ENCODE measurements at regions not wholly inside any gene's neighbourhood (a gene's known extent, or its start where the extent isn't known, plus 50 kb on each side); places are given as distances from the start of the nearest gene placed in this dataset.

DNA sequence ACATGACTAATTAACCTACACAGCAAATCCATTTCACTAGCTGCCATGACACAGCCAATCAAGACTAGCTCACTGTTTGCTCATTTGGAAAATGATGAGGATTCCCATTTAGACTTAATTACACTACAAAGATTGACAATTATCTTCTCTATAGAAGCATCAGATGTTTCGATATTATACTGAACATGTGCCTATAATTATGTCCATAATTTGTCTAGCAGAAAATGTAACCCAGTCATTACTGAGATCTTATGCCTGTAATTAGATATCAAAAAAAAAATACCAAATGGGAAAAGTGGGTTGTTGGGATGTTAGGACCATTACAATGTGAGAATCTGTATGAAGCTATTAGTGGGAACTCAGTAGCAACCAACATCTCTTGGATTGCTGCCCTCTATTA, 344.2 kb upstream of the MCTP2 start:
- no peak for DNase-seq (ENCODE audit: low read depth in 1 of 2, low spot score in 2 of 2)
- Histone ChIP-seq H3K4me1 (replicated peaks in 1 of 4; ENCODE audit: control insufficient read depth in 3 of 4, insufficient read depth in 4 of 4, low read length in 3 of 4) (peaks cover 0 to 4% (median 0%) of the 10 kb centered on the region in 4 experiments; a peak in 3 of 7 replicates), H3K79me1 (ENCODE audit: low read depth, low read length) (no peaks in the 10 kb centered on the region), H3K23ac (ENCODE audit: insufficient read length) (no peak overlapping the region), H3K9me3 (ENCODE audit: insufficient read depth in 2 of 2, low read depth in 1 of 2, low read length in 1 of 2) (no peaks in the 10 kb centered on the region), H3K9ac (replicated peaks in 1 of 4; ENCODE audit: extremely low read depth in 1 of 4, low read depth in 3 of 4, low read length in 3 of 4) (no peak overlapping the region), H3K56ac (replicated peaks; ENCODE audit: insufficient read length, low read depth, low read length) (no peak overlapping the region), H3K79me2 (ENCODE audit: control insufficient read depth in 1 of 2, insufficient read depth in 2 of 2, low read length in 2 of 2) (no peaks in the 10 kb centered on the region), H3K27me3 (replicated peaks in 1 of 4; ENCODE audit: control insufficient read depth in 3 of 4, extremely low read depth in 1 of 4, insufficient read depth in 3 of 4, low read length in 3 of 4) (no peaks in the 10 kb centered on the region), H3K14ac (ENCODE audit: insufficient read length) (no peak overlapping the region), H4K91ac (replicated peaks; ENCODE audit: insufficient read length, low read length) (no peak overlapping the region), H2BK120ac (replicated peaks; ENCODE audit: low read depth, low read length) (no peak overlapping the region), H4K5ac (ENCODE audit: insufficient read length, low read depth, low read length) (no peak overlapping the region), H2BK20ac (ENCODE audit: low read length) (no peak overlapping the region), H3K27ac (ENCODE audit: low read depth, low read length) (no peak overlapping the region), H2BK5ac (ENCODE audit: low read depth, low read length) (no peak overlapping the region), H2BK15ac (ENCODE audit: low read length) (no peak overlapping the region), H2BK12ac (ENCODE audit: low read depth, low read length) (no peak overlapping the region), H3K4ac (replicated peaks; ENCODE audit: insufficient read length, low read depth, low read length) (no peak overlapping the region), H3K18ac (ENCODE audit: extremely low read depth, low read length) (no peak overlapping the region), H3K4me3 (ENCODE audit: extremely low read depth in 1 of 4, insufficient read depth in 2 of 4, low read depth in 3 of 4, low read length in 4 of 4) (no peak overlapping the region), H3K4me2 (ENCODE audit: insufficient read depth in 1 of 2, low read depth in 2 of 2, low read length in 2 of 2) (no peak overlapping the region), H2AFZ (ENCODE audit: low read length) (no peak overlapping the region), H3K23me2 (ENCODE audit: low read depth, low read length) (no peaks in the 10 kb centered on the region), H4K8ac (ENCODE audit: extremely low read depth, insufficient read depth, low read length) (no peak overlapping the region), H4K20me1 (replicated peaks in 1 of 2; ENCODE audit: control insufficient read depth in 1 of 2, insufficient read depth in 2 of 2, low read length in 2 of 2) (no peaks in the 10 kb centered on the region), H2AK5ac (ENCODE audit: low read depth, low read length) (no peak overlapping the region), H3K36me3 (ENCODE audit: control insufficient read depth in 2 of 4, insufficient read depth in 4 of 4, low read length in 3 of 4) (no peaks in the 10 kb centered on the region)
- no peak for TF ChIP-seq JUND (IDR thresholded peaks at IDR 0.05; ENCODE audit: low read length)
- TF ChIP-seq, protein P1, sequence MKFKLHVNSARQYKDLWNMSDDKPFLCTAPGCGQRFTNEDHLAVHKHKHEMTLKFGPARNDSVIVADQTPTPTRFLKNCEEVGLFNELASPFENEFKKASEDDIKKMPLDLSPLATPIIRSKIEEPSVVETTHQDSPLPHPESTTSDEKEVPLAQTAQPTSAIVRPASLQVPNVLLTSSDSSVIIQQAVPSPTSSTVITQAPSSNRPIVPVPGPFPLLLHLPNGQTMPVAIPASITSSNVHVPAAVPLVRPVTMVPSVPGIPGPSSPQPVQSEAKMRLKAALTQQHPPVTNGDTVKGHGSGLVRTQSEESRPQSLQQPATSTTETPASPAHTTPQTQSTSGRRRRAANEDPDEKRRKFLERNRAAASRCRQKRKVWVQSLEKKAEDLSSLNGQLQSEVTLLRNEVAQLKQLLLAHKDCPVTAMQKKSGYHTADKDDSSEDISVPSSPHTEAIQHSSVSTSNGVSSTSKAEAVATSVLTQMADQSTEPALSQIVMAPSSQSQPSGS (IDR thresholded peaks at IDR 0.05; ENCODE audit: low read length): no peak
- TF ChIP-seq CREB1 (IDR thresholded peaks at IDR 0.05): no peak
- TF ChIP-seq NRF1 (IDR thresholded peaks at IDR 0.05; ENCODE audit: low read depth, low read length): no peak
- no peak for TF ChIP-seq CHD1 (IDR thresholded peaks at IDR 0.05; ENCODE audit: low read depth, low read length)
- TF ChIP-seq SIRT6 (IDR thresholded peaks at IDR 0.05; ENCODE audit: low read length): no peak
- TF ChIP-seq TCF12 (IDR thresholded peaks at IDR 0.05; ENCODE audit: low read depth, low read length): no peak
- TF ChIP-seq KDM1A (IDR thresholded peaks at IDR 0.05; ENCODE audit: borderline replicate concordance, low read length): no peak
- no peak for FAIRE-seq
- POLR2A ChIA-PET (ENCODE audit: partially characterized antibody): no interaction called here
- CTCF ChIA-PET (ENCODE audit: partially characterized antibody): interaction anchor here (0.6 to 0.7 kb wide), 5 partner anchors 21 to 672 kb away, joined by 3 to 5 read pairs (median 4); no protein-coding TSS in a partner anchor
- 96% methylated on average over 1 of the region's 1 CpG; no CpG with 5 or more reads in 1 of the 2 experiments for WGBS, 2 experiments (ENCODE audit: extremely low coverage in 1 of 2, insufficient coverage in 1 of 2, insufficient read length in 1 of 2, insufficient replicate concordance in 2 of 2, low coverage in 1 of 2, low lambda C conversion rate in 2 of 2, missing lambda C conversion rate in 1 of 2)

Measured in H1 (cell line).